GM21723 (cell line): ENCODE measurements at regions not wholly inside any gene's neighbourhood (a gene's known extent, or its start where the extent isn't known, plus 50 kb on each side); places are given as distances from the start of the nearest gene placed in this dataset.
"Not testable (repeated sequence)": the region's sequence is repeated elsewhere in the genome, so short reads cannot be mapped to it uniquely, and the experiment has no call there.

Source experiments
- ATAC-seq: cut with Tn5 transposase; IDR thresholded peaks from one replicate; pipeline ENCODE4 v1.9.1; 2021; ENCODE audit warnings: mild to moderate bottlenecking, moderate library complexity; ENCODE audit not compliant: unreplicated experiment

DNA sequence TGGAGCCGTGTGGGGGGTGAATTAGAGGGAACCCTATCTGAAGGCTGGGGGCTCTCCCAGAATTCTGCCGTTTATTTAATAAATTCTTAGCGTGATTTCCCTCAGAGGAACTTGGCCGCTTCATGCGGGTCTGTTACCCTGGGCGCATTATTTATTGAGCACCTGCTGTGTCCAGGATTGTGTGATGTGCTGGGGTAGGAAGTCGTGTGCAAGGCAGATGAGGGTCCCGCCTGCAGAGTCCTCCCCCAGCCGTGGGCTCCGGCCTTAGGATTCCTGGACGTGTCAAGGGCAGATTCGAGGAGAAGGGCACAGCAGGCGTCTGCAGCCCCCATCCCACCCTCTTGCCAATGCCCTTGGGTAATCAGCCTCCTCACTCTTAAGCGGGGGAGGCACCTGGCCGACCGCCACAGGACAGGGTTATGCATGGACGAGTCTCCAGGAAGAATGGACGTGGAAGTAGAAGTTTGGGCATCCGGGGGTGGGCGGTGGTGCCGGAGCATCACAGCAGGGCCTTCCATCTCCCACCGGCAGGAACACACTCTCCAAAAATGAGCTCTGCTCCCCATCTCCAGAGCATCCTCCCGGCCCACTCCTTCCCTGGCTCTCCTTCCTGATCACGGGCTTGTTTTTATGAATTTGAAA, 233.3 kb upstream of the C1orf174 start:
- no peak for ATAC-seq

DNA sequence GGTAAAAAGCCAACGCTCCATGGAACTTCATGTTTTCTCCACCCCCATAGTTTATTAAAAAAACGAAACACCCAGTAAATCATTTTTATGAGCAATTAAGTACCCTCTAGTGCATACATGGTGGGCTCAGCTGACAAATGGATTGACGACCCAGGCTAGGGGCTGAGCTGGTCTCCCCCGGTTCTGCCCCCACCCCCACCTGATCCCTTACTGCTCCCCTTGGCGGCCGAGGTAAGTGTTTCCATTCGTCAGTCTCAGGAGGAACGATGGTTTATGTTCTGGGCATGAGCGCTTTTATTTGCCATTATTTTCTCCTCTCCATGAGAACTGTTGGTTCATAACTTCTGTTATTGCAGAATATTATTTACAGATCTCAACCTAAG, 233.9 kb upstream of the C1orf174 start:
- no peak for ATAC-seq

DNA sequence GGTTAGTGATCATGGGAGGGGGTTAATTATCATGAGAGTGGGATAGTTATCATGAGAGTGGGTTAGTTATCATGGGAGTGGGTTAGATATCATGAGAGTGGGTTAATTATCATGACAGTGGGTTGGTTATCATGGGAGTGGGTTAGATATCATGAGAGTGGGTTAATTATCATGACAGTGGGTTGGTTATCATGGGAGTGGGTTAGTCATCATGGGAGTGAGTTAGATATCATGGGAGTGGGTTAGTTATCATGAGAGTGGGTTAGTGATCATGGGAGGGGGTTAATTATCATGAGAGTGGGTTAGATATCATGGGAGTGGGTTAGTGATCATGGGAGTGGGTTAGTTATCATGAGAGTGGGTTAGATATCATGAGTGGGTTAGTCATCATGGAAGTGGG, 235.8 kb upstream of the C1orf174 start:
- not testable (repeated sequence) for ATAC-seq

DNA sequence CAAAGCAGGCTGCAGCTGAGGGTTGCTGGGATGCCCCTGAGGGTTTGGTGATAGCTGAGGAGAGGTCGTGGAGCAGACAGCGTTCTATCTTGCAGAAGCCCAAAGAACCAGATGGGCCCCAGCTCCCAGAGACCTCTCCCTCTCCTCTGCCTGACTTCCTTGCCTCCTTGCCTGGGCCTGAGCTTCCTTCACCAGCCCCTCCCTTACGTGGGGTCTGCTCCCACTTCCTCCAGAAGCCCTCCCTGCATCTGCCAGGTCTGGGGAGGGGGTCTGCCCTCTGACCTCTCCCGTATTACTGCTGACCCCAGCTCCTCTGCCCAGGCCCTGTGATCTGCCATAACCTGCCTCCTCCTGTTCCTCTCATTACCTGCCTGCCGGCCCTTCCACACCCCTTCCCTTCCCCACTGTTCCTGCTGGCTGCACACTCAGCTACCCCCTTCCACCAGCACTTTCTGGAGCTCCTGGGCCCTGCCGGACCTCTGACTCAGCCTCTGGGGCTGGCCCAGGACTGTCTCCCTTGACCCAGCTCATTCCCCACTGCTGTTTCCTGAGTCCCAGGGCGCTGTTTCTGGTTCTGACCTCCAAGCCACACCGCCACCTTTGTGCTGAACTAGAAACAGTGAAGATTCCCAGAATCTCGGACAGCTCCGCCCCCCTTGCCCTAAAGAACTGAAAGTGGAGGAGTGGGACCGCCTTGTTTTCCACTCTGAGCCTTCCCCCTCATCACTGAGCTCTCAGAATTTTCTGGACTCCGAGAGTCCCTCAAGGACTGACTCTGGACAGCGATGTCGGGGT, 237.7 kb upstream of the C1orf174 start:
- no peak for ATAC-seq

DNA sequence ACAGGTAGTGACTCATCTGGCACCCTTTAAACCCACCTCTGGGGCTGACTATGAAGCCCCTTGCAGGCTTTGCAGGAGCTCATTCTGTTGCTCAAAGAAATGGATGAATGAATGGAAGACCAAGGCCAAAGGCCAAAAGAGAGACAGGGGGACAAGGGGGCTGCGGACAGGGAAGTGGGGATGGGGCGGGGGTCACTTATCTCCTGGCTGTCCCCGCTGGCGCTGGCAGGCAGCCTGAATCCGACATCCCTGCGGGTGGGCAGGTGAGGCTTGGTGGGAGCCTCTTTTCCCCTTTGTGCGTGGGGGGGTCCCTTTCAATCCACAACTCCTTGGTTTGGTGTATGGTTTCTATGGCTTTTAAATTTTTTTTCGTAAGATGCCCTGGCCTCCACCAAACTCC, 239.6 kb upstream of the C1orf174 start:
- no peak for ATAC-seq

DNA sequence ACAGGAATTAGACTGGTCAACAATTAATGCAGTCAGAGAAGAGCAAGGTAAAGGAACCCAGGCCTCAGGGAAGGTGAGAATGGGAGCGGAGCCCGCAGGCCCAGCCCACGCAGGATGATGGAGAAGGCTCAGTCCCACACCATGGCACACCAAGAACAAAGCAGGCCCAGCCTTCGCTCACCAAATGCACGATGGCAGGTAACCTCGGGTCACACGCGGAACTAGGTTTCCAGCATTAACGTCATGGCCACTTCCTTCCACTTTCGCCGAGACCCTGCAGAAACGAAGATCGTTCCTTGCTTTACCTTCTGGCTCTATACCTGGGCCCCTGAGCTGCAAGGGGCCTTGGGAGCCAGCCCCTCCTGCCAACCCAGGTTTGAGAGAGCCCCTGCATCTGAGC, 240.2 kb upstream of the C1orf174 start:
- ATAC-seq, result no peak

DNA sequence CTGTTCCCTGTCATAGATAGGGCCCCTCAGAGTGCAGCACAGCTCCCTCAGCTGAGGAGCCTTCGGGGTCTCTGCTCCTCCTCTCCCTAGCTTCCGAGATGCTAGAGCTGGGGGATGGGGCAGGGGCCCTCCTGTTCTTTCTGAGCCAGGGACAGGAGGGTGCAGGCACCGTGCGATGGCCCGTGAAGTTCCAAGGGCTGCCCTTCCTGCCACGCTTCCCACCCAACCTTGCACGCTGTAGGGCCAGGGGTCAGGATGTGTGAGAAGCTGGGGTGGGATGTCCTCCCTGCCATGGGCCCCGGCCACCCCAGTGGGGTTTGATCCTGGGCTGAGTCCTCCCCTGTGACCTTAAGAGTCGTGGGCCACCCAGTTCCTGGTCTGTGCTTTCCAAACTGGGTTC, 240.7 kb upstream of the C1orf174 start:
- ATAC-seq, result no peak

DNA sequence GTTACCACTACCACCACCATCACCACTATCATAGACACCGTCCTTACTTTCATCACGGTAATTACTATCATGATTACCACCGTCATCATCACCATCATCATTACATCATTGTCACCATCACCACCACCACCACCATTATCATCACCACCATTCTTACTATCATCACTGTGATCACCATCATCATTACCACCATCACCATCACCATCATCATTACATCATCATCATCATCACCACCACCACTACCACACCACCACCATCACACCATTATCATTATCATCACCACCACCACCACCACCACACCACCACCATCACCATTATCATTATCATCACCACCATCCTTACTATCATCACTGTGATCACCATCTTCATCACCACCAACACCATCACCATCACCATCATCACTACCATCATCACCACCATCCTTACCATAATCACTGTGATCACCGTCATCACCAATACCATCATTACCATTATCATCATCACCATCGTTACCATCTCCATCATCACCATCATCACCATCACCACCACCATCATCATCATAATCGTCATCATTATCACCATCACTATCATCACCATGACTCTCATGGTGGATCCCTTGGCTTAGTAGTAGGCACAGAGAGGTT, 244.4 kb upstream of the C1orf174 start:
- no peak for ATAC-seq

DNA sequence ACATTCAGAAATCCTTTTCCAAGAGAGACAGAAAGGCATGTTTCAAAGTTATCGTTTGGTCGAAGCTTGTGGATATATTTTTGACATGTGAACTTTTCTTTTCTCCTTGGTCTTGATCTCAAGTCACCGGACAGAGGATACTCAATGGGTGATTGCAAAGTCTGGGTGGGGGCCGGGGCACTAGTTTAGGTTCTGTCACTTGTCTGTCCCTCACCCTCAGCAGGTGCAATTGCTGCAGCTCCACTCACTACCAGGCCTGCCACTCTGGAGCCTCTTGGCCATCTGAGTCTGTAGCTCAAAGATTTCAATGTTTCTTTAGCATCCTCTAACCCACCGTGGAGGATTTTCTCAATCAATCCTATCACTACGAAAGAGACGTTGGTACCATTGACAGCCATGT, 246.0 kb upstream of the C1orf174 start:
- no peak for ATAC-seq

DNA sequence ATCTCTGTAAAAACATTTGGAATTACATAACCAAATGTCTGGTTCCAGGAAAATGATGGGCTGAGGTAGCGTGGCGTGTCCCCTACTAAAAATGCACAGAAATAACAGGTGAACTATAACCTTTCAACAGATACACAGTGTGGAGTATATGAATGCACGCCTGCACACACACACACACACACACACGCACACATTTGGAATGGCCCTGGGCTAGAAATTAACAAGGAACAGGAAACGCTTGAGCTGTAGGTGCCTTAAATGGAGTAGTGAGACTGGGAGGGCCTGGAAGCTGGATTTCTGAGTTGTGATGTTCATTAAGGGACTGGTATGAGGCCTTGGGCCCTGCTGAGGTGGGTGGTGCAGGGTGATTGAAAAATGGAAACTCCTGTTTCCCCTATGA, 246.5 kb upstream of the C1orf174 start:
- no peak for ATAC-seq

DNA sequence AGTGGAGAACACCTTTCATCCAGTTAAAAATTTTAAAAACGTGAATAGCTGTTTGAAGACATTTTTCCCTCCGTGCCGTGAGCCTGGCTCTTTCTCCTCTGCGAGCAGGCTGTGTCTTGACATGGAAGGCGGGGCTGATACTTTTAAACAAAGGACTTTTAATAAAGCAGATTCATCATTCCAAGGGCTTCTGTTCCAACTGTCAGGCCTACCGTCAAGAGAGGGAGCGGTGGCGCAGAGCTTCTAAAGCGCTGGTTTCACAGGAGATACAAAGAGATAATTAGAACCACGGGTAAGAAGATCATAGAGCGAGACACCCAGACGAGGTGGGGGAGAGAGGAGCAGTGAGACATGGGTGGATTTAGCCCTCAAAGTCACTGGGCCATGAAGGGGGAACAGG, 247.4 kb upstream of the C1orf174 start:
- ATAC-seq, result no peak

DNA sequence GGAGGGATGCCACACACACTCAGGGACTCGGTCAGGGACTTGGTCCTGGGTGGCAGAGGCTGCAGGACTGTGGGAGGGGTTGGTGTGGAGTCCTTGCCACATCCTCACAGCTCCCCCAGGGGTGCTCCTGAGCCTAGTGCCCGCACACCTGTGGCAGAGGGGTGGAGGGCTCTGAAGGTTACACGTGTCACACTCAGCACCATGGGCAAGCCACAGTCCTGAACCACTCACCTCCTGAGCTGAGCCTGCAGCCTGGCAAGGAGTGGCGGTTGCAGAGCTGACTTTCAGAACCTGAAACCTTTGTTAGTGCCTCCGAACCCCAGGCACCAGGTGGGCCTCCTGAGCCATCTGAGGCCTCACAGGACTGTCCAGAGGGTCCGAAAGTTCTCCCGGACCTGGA, 249.2 kb upstream of the C1orf174 start:
- no peak for ATAC-seq

DNA sequence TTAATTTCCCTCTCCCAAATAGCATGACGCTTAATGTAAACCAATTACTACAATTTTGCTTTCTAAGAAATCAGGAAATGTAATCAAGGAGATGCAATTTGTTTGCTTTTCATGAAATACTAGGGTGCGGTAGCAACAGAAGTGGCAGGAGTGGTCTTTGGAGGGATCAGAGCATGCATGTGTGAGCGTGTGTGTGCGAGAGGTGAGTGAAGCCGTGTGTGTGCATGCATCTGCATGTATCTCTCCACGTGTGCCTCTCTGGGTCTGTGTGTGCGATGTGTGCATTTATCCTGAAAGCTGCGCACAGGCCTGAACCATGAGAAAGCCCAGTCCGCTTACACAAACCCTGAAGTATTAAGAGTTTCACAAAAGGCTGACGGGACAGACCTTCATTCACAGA, 249.8 kb upstream of the C1orf174 start:
- ATAC-seq, result no peak

DNA sequence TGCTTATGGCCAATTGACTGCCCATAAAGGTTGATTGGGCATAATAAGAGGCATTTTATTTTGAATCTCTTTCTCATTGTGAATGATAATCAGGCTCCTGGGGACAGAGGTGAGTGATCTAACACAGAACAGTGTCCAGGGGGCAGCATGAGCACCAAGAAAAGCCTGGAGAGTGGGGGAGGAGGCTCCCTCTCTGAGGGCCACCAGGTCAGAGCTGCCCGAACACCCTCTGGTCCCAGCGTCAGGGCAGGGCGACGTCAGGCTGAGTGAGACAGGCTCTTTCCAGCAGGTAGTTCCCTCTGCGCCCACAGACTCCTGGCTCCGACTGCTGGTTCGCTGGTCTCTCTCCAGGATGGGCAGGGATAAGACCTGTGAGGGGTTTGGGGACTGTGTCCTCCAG, 250.2 kb upstream of the C1orf174 start:
- no peak for ATAC-seq

DNA sequence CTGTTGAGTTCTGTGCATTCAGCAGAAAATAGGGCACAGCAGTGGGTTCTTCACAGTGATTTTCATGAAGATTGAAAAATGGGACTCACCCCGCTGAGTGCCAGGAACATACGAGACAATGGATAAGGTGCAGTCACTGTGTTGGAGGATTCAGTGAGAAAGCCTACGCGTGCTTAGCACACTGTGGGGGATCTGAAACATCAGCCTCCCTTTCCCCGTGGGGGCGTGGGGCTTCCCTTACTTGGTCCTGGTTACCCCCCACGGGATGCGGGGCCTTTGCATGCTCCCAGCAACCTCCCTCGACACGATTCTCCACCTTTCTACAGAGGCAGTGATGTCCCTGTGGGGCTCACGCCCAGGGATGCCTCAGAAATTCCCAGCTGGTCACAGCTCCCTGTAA, 252.2 kb upstream of the C1orf174 start:
- no peak for ATAC-seq

DNA sequence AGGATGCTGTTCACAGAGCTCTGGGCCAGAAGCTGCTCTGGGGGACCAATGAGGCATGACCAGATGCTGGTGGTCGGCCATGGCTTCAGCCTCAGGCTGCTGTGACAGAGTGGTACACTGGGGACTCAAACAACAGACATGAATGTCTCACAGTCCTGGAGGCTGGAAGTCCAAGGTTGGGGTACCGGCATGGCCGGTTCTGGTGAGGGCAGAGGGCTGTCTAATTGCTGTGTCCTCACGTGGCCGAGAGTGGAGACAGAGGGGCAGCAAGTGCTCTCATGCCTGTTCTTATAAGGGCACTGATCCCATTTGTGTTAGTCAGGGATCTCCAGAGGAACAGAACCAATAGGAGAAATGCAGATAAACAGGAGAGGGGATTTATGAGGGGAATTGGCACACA, 253.5 kb upstream of the C1orf174 start:
- ATAC-seq, result no peak

DNA sequence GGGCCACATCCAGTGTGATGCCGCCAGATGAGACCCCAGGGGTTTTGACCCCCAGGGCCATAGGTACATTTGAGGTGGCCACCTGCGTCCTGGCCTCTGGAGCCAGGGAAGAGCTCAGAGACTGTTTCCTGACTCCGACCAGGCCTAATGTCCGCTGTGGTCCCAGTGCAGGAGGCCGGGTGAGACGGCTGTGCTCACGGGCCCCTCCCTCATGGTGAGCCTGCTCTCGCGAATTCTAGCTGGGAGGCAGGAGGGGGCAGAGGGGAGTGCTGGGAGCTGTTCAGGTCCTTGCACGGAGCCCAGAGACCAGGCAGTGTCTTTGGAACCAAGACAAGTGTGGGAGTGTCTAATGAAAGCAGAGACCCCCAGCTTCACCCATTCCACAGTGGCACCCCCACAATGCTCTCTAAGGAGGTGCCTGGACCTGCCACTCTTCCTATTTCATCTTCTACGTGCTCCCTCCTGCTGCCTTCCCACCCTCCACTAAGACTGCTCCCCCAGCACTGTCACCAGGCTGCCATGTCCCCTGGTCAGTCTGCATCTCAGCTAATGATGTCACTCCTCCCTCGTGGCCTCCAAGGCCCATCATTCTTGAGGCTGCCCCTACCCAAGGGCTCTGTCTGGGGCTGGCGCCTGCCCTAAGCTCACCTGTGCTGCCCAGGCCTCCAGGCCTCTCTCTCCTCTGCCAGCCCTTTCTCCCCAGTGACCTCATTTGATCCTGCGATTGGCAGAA, 256.3 kb upstream of the C1orf174 start:
- ATAC-seq, result no peak

DNA sequence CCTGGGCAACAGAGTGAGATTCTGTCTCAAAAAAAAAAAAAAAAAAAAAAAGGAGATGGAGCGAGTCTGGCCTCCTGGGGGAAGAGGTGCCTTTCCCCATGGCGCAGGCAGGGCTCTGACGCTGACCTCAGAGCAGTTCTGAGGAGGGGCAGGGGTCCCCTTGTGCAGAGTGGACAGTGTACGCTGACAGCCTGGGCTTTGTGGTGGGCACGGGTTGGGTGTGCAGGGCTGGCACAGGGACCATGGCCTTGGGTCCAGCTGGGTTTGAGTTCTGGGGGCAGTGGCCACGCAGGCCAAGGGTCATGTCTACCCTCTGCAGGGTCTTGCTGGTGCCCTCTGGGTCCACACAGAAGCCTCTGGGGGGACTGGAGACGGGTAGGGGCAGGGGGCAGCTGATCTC, 260.1 kb upstream of the C1orf174 start:
- no peak for ATAC-seq

DNA sequence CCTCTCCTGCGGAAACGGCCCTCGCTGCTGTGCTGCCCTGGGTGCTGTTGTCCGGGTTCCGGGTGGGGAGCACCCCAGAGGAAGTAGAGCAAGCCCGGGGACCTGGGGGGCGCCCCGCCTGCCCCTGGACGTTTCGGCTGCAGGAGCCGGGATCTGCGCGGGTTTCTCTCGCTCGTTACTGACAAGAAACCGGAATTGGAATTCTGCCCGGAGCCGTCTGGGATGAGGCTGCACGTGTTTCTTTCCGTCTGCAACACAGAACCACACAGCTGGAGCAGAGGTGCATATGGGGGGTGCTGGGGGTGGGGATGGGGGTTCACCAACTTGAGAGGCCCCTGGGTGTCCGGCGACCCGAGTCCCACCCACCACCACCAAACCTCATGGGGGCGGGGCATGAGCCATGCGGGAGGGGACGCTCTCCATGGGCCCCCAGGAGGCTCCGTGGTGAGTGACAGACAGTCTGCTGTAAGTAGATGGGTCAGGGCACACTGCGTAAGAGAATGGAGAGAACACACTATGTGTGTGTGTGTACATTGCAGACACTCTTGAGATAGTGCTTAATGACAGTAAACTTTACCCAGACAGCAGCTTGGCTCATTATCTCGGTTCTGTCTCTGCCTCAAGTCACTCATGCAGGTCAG, 261.4 kb upstream of the C1orf174 start:
- ATAC-seq, result no peak

DNA sequence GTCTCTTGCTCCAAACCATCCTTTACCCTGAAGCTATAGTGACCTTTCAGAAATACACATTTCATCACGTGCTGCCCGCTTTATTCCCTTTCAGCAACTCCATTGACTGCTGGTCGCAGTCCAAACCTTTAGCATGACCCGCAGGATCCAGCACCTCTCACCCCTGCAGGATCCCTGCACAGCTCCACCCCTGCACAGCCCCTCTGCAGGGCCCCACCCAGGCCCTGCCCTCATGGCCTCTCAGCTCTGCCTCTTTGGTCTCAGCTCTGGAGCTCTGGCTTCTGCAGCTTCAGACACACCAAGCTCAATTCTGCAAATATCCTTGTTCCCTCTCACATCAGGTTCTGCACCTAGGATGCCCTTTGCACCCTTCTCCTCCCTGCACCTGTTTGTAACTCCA, 264.9 kb upstream of the C1orf174 start:
- no peak for ATAC-seq

DNA sequence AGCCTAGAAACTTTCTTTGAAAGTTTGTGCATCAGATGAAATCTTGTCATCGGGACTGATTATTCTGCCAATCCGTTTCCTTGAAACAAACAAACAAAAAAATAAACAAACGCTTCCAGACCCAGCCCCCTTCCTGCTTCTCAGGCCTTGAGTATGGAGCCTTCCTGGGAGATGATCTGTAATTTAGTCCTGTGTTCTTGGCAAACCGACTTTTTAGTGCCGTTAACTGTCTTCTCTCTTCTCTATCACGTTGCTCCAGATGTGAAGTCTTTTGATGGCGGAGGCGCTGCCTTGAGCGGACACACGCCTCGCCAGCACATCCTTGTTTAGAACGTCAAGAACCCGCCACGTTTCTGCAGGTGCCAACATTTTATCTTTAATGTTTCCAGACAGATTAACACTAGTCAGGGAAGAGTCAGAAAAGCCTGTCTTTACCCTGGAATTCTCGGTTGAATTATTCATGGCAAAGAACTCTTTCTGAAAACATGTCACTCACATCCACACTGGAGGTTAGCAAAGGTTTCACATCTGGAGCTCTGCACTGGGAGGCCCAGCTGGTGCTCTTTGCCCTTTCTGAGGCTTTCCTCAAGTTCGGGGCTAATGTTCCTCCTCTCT, 265.7 kb upstream of the C1orf174 start:
- ATAC-seq, result no peak
